ENCODE measurements at regions not wholly inside any gene's neighbourhood (a gene's known extent, or its start where the extent isn't known, plus 50 kb on each side); places are given as distances from the start of the nearest gene placed in this dataset.

- TF ChIP-seq CTCF (IDR thresholded peaks at IDR 0.05) = no peak
- no peak for TF ChIP-seq POLR2A (IDR thresholded peaks at IDR 0.05)
Observed at GRCh38 chr5:26572480-26572879, 465.9 kb downstream of the CDH9 start.

Measured in heart left ventricle (tissue), 13 donors.